K562 (cell line): ENCODE measurements at regions not wholly inside any gene's neighbourhood (a gene's known extent, or its start where the extent isn't known, plus 50 kb on each side); places are given as distances from the start of the nearest gene placed in this dataset.

Experiments
- BACH1 ChIP-seq: fragments of 200-800 bp; sonication (Bioruptor generic); IDR thresholded peaks from 2 replicates; pipeline ENCODE4 v1.6.1; 2016; ENCODE audit warnings: missing genetic modification characterization, missing compliant biosample characterization
- BRCA1 ChIP-seq, 2 experiments: fragments of 450-650 bp in 1 of 2; sonication (generic) in 1 of 2; formaldehyde crosslinking in 1 of 2; IDR thresholded peaks; 2 replicates each; pipeline versions ENCODE4 v1.5.0 to v1.6.1; 2017 to 2020; ENCODE audit warnings: mild to moderate bottlenecking in 1 of 2, missing genetic modification reagents in 1 of 2
- ETV5 ChIP-seq: sonication (generic); formaldehyde crosslinking; IDR thresholded peaks from 2 replicates; pipeline ENCODE4 v1.4.0; 2020; ENCODE audit warnings: low read depth, mild to moderate bottlenecking, missing genetic modification reagents
- FOXK2 ChIP-seq, 2 experiments: fragments of 450-650 bp; IDR thresholded peaks in 1 of 2; conservative IDR thresholded peaks in 1 of 2; 2 replicates each; pipeline ENCODE4 v1.6.1; 2016; ENCODE audit warnings: low read depth in 2 of 2, mild to moderate bottlenecking in 1 of 2
- HMG20A ChIP-seq: fragments of 450-650 bp; formaldehyde crosslinking; conservative IDR thresholded peaks from 2 replicates; pipeline ENCODE4 v1.4.0; 2020; ENCODE audit warnings: mild to moderate bottlenecking, mixed read lengths
- MTF1 ChIP-seq: fragments of 250-450 bp; sonication (Bioruptor Pico); IDR thresholded peaks from 2 replicates; pipeline ENCODE4 v1.9.0; 2021; ENCODE audit warnings: moderate library complexity, mild to moderate bottlenecking, inconsistent platforms, borderline replicate concordance
- TAF1 ChIP-seq: IDR thresholded peaks from 2 replicates; pipeline ENCODE4 v1.6.1; 2011; ENCODE audit warnings: mild to moderate bottlenecking, low read length, moderate library complexity; ENCODE audit not compliant: insufficient read depth, control insufficient read depth, severe bottlenecking; ENCODE audit errors: extremely low read depth
- THRAP3 ChIP-seq: fragments of 450-650 bp; IDR thresholded peaks from 2 replicates; pipeline ENCODE4 v1.6.1; 2016; ENCODE audit warnings: mild to moderate bottlenecking, inconsistent platforms, borderline replicate concordance
- ZNF121 ChIP-seq: sonication (generic); formaldehyde crosslinking; conservative IDR thresholded peaks from 2 replicates; pipeline ENCODE4 v1.8.0; 2022; ENCODE audit warnings: missing genetic modification reagents
- ZNF277 ChIP-seq: fragments of 250-450 bp; sonication (Bioruptor Pico); IDR thresholded peaks from 2 replicates; pipeline ENCODE4 v1.8.0; 2022; ENCODE audit warnings: inconsistent platforms, mild to moderate bottlenecking, moderate library complexity, borderline replicate concordance
- ZNF511 ChIP-seq: sonication (generic); formaldehyde crosslinking; IDR thresholded peaks from 2 replicates; pipeline ENCODE4 v1.8.0; 2022; ENCODE audit warnings: mild to moderate bottlenecking, missing genetic modification reagents
- ZNF592 ChIP-seq: fragments of 450-650 bp; IDR thresholded peaks from 2 replicates; pipeline ENCODE4 v1.6.1; 2017; ENCODE audit warnings: antibody characterized with exemption, mild to moderate bottlenecking

- TF ChIP-seq BRCA1 (IDR thresholded peaks at IDR 0.05) (no peak), BRCA1 (CRISPR knock-in tag; IDR thresholded peaks at IDR 0.05) (no peak), ZNF121 (no peak), ZNF511 (CRISPR knock-in tag) (no peak), ETV5 (CRISPR knock-in tag) (no peak), ZNF277 (CRISPR knock-in tag) (no peak), BACH1 (tag) (no peak), ZNF592 (no peak), TAF1 (no peak), HMG20A (no peak), MTF1 (CRISPR knock-in tag) (no peak), THRAP3 (no peak), FOXK2 (conservative IDR thresholded peaks at IDR 0.05 in 1 of 2, IDR thresholded peaks at IDR 0.05 in 1 of 2; ENCODE audit: low read depth in 2 of 2) (no peak)
- TF ChIP-seq, all 486 proteins: peak for 0
Measured at GRCh38 chr5:67536866-67537265, 340.3 kb upstream of the CD180 start (continued).
